ENCODE measurements at regions not wholly inside any gene's neighbourhood (a gene's known extent, or its start where the extent isn't known, plus 50 kb on each side); places are given as distances from the start of the nearest gene placed in this dataset.

DNA sequence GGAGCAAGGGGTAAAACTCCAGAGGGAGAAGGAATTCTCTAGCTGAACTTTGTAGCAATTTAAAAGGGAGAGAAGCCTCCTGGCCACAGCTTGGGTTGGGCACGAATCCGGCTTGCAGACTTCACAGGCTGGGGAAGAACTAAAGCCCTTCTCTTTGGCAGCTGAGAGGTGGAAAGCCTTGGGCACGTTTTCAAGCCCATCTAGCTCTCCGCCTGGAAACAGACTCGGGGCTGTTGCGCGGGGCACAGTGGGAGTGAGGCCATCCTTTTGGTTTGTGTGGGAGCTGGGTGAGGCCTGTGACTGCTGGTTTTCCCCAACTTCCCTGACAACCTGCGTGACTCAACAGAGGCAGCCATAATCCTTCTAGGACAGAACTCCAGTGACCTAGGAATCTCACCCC lies 295.7 kb upstream of the ROBO1 start:
- no peak overlapping the region for H3K27ac ChIP-seq
- TF ChIP-seq, protein P1, sequence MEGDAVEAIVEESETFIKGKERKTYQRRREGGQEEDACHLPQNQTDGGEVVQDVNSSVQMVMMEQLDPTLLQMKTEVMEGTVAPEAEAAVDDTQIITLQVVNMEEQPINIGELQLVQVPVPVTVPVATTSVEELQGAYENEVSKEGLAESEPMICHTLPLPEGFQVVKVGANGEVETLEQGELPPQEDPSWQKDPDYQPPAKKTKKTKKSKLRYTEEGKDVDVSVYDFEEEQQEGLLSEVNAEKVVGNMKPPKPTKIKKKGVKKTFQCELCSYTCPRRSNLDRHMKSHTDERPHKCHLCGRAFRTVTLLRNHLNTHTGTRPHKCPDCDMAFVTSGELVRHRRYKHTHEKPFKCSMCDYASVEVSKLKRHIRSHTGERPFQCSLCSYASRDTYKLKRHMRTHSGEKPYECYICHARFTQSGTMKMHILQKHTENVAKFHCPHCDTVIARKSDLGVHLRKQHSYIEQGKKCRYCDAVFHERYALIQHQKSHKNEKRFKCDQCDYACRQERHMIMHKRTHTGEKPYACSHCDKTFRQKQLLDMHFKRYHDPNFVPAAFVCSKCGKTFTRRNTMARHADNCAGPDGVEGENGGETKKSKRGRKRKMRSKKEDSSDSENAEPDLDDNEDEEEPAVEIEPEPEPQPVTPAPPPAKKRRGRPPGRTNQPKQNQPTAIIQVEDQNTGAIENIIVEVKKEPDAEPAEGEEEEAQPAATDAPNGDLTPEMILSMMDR (conservative IDR thresholded peaks at IDR 0.05): no peak
- no peak for TF ChIP-seq ZFX (IDR thresholded peaks at IDR 0.05)

DNA sequence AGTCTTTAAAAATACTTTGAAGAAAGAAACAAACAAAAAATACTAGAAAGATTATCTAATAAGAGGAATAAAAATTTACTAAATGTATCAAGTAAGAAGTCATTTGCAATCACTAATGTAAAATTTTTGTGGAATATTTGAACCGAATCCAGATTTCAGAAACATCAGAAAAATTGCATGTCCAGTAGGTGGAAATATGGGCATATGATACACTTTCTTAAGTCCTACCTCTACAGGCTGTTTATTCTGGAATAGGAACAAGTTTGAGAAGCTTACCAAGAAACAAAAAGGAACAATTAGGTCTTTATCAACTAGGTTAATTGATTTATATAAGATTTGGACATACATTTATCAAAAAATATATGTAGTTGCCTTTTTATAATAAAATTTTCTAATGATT lies 292.9 kb upstream of the ROBO1 start:
- TF ChIP-seq, protein P1 (conservative IDR thresholded peaks at IDR 0.05): no peak; the same call in 1 of the 2 replicates
- TF ChIP-seq ZFX (IDR thresholded peaks at IDR 0.05): no peak
- no peak overlapping the region for H3K27ac ChIP-seq

DNA sequence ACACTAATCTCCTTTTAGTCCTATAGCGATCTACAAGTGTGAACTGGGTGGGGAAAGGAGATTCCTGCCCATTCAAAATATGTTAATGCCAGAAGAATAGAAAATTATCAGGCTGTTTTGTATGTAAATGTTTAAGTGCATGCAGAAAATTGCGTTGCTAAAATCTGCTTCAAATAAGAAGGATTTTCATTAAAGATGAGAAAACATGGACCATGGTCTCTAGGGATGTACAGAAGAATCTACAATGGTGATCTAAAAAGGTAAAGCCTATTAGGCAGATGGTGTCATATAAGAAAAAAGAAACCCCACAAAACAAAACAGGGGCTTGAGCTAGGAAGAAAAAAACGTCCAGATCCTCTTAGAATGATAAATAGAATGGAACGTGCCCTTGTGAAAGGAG lies 287.5 kb upstream of the ROBO1 start:
- TF ChIP-seq, protein P1 (conservative IDR thresholded peaks at IDR 0.05): no peak
- TF ChIP-seq ZFX (IDR thresholded peaks at IDR 0.05): no peak

DNA sequence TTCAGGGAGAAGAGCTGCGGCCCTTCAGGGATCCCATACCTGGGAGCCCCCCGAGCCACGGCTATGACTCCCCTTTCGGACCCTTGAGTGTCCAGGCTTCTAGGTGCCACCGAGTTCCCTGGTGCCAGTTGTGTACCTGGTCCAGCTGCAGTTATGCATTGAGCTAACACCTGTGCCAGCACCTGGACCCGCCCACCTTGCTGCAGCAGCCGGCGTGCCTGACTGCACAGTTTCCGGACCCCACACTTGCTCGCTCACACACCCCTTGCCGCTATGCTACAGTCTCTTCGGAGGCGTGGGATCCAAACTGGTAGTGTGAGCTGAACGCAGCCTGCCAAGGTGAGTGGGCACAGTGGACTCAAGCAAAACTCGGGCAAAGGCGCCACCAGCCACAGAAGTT lies 284.5 kb upstream of the ROBO1 start:
- TF ChIP-seq, protein P1 (conservative IDR thresholded peaks at IDR 0.05): no peak
- TF ChIP-seq ZFX (IDR thresholded peaks at IDR 0.05): no peak
- H3K27ac ChIP-seq: no peak overlapping the region

More for the DNA sequence above, 287.5 kb upstream of the ROBO1 start:
- no peak overlapping the region for H3K27ac ChIP-seq

DNA sequence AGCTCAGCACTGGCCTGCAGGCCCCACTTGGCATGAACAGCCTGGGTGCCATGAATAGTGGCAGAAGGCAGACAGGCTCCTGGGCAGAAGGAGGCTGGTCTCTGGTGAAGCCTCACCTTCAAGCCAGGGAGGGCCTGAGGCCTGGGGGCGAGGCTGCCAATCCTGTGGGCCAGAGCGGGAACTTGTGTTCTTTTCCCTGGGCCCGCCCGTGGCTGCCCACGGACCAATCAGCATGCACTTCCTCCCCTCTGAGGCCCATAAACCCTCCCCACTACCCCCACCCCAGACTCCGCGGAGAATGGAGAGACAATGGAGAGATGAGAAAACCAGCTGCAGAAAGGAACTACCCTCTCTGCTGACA lies 283.8 kb upstream of the ROBO1 start:
- no peak overlapping the region for H3K27ac ChIP-seq
- TF ChIP-seq, protein P1 (conservative IDR thresholded peaks at IDR 0.05): no peak
- no peak for TF ChIP-seq ZFX (IDR thresholded peaks at IDR 0.05)

DNA sequence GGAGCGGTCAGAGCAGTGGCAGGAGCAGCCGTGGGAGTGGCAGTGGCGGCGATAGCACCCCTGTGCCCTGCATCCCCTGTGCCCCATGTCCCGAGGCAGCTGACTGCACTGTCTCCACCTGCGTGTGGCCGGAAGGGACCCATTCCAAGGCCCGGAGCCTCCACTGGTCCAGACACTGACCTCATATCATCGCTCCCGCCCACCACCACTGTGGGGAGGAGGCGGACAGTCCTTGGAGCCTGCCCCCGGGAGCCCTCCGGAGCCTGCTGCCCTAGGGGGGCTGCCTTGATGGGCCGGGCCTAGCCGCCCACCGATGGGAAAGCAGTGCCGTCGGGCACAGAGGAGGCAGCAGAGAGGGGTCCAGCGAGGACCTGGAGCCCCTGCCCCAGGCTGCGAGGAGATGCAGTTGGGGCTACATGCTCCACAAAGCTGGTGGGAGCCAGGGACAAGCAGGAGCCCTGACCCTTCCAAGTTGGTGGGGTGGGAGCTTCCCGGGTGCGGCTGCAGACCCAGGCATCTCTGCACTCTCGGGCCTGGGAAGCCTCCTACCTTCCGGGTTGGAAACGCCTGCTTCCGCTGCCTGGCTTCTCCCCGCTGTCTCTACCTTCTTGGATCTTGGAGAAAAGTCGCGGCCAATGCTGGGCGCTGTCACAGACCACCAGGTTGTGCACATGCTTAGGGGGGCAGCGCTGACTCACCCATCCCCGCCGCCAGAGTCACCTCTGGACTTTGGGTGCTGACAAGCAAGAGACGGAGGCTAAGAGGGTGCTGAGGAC lies 283.2 kb upstream of the ROBO1 start:
- H3K27ac ChIP-seq: no peak overlapping the region
- no peak for TF ChIP-seq ZFX (IDR thresholded peaks at IDR 0.05)
- TF ChIP-seq, protein P1 (conservative IDR thresholded peaks at IDR 0.05): no peak

DNA sequence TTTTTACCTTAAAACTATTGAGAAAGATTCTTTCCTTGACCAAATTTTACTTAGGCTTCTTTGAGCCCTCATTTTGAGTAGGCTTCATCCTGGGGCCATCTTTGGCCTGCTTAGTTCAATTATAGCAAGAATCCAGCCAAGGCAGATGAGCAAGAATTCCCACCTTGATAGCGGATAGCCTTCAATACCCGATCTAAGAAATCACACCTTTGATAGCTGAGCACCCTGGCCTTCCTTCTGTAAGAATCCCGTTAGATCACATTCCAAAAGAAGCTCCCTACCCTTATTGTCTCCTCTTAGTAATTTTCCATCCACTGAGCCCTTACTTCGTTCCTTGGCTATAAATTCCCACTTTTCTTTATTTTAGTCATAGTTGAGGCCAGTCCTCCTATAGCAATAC lies 275.4 kb upstream of the ROBO1 start:
- no peak for TF ChIP-seq ZFX (IDR thresholded peaks at IDR 0.05)
- TF ChIP-seq, protein P1 (conservative IDR thresholded peaks at IDR 0.05): no peak
- H3K27ac ChIP-seq: no peak overlapping the region
